ENCODE measurements at regions not wholly inside any gene's neighbourhood (a gene's known extent, or its start where the extent isn't known, plus 50 kb on each side); places are given as distances from the start of the nearest gene placed in this dataset.

- peaks cover 4% of the 10 kb centered on the region for H3K36me3 ChIP-seq (ENCODE audit: insufficient read depth, low read length)
- CTCF ChIA-PET: no interaction called here
- peak overlapping the region in 1 of 7 donors; percentile 14 for H3K4me3 Mint-ChIP-seq
- H3K27me3 ChIP-seq (ENCODE audit: insufficient read depth, low read length, poor library complexity, severe bottlenecking): no peaks in the 10 kb centered on the region
- no peak overlapping the region for H3K4me3 ChIP-seq (ENCODE audit: low read length)
- POLR2A ChIA-PET: no interaction called here
- no peaks in the 10 kb centered on the region for H3K27me3 Mint-ChIP-seq
- H3K9me3 Mint-ChIP-seq: peaks cover 0 to 3% (median 0%) of the 10 kb centered on the region in 5 donors
- no peaks in the 10 kb centered on the region for H3K4me1 ChIP-seq (ENCODE audit: insufficient read depth, low read length)
- no peaks in the 10 kb centered on the region for H3K9me3 ChIP-seq (ENCODE audit: low read length)
- H3K36me3 Mint-ChIP-seq: peaks cover 1 to 4% (median 2%) of the 10 kb centered on the region in 3 donors
- H3K27ac ChIP-seq (ENCODE audit: low read depth, low read length): no peak overlapping the region
- H3K4me1 Mint-ChIP-seq: no peaks in the 10 kb centered on the region
- DNase-seq: no peak
- peak overlapping the region in 1 of 8 donors; percentile 63 for H3K27ac Mint-ChIP-seq
These were observed 234.7 kb downstream of the BRD1 start for GRCh38 chr22:49592780-49593501.

GRCh38 chr22:49590851-49591445 lies 236.7 kb downstream of the BRD1 start:
- H3K4me3 Mint-ChIP-seq: no peak overlapping the region
- no peak overlapping the region for H3K27ac Mint-ChIP-seq
- Histone ChIP-seq H3K4me3 (ENCODE audit: low read length) (no peak overlapping the region), H3K4me1 (ENCODE audit: insufficient read depth, low read length) (no peaks in the 10 kb centered on the region), H3K9me3 (ENCODE audit: low read length) (no peaks in the 10 kb centered on the region), H3K27ac (ENCODE audit: low read depth, low read length) (no peak overlapping the region), H3K27me3 (ENCODE audit: insufficient read depth, low read length, poor library complexity, severe bottlenecking) (no peaks in the 10 kb centered on the region), H3K36me3 (ENCODE audit: insufficient read depth, low read length) (no peaks in the 10 kb centered on the region)
- peaks cover 1 to 6% (median 4%) of the 10 kb centered on the region in 3 donors for H3K36me3 Mint-ChIP-seq
- POLR2A ChIA-PET: no interaction called here
- no peaks in the 10 kb centered on the region for H3K4me1 Mint-ChIP-seq
- CTCF ChIA-PET: no interaction called here
- DNase-seq: no peak
- peaks cover 0 to 3% (median 0%) of the 10 kb centered on the region in 5 donors for H3K9me3 Mint-ChIP-seq
- no peaks in the 10 kb centered on the region for H3K27me3 Mint-ChIP-seq

DNA sequence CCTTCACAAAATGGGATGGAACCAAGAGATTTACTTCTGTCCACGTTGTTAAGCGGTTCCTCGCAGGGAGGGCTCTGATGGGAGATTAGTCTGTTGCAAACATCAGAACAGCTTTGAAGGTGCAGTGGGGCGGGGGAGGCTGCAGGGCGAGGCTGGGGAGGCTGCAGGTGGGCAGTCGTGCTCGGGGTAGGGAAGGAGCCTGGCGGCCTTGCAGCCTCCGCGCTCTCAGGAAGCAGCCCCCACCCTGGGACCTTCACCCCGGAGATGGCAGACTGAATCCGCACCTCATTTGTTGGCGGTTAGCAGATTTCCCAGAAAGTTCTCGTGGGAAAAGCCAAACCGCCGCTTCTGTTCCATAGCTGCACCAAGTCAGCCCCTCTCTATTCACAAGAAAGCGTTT lies 237.3 kb downstream of the BRD1 start:
- peaks cover 0 to 3% (median 0%) of the 10 kb centered on the region in 5 donors for H3K9me3 Mint-ChIP-seq
- Histone ChIP-seq H3K36me3 (ENCODE audit: insufficient read depth, low read length) (no peaks in the 10 kb centered on the region), H3K4me3 (ENCODE audit: low read length) (no peak overlapping the region), H3K27ac (ENCODE audit: low read depth, low read length) (no peak overlapping the region), H3K27me3 (ENCODE audit: insufficient read depth, low read length, poor library complexity, severe bottlenecking) (no peaks in the 10 kb centered on the region), H3K4me1 (ENCODE audit: insufficient read depth, low read length) (no peaks in the 10 kb centered on the region), H3K9me3 (ENCODE audit: low read length) (no peaks in the 10 kb centered on the region)
- H3K4me3 Mint-ChIP-seq: no peak overlapping the region
- H3K27ac Mint-ChIP-seq: peak overlapping the region in 1 of 8 donors; percentile 92
- H3K4me1 Mint-ChIP-seq: no peaks in the 10 kb centered on the region
- no peak for DNase-seq
- CTCF ChIA-PET: no interaction called here
- POLR2A ChIA-PET: no interaction called here
- H3K27me3 Mint-ChIP-seq: no peaks in the 10 kb centered on the region
- H3K36me3 Mint-ChIP-seq: peaks cover 1 to 7% (median 4%) of the 10 kb centered on the region in 3 donors

GRCh38 chr22:49589811-49590210 lies 237.9 kb downstream of the BRD1 start:
- ChIA-PET POLR2A (no interaction called here), CTCF (no interaction called here)
- Histone ChIP-seq H3K27me3 (ENCODE audit: insufficient read depth, low read length, poor library complexity, severe bottlenecking) (no peaks in the 10 kb centered on the region), H3K4me3 (ENCODE audit: low read length) (no peak overlapping the region), H3K27ac (ENCODE audit: low read depth, low read length) (no peak overlapping the region), H3K9me3 (ENCODE audit: low read length) (no peaks in the 10 kb centered on the region), H3K4me1 (ENCODE audit: insufficient read depth, low read length) (no peaks in the 10 kb centered on the region), H3K36me3 (ENCODE audit: insufficient read depth, low read length) (no peaks in the 10 kb centered on the region)
- DNase-seq: no peak
- Mint-ChIP-seq H3K27me3 (no peaks in the 10 kb centered on the region), H3K9me3 (peaks cover 0 to 3% (median 0%) of the 10 kb centered on the region in 5 donors), H3K36me3 (peaks cover 1 to 10% (median 4%) of the 10 kb centered on the region in 3 donors), H3K4me3 (no peak overlapping the region), H3K4me1 (no peaks in the 10 kb centered on the region), H3K27ac (no peak overlapping the region)

- peaks cover 0 to 13% (median 4%) of the 10 kb centered on the region in 3 donors for H3K36me3 Mint-ChIP-seq
These were observed 238.4 kb downstream of the BRD1 start for GRCh38 chr22:49589301-49589700.

GRCh38 chr22:49588739-49589138 lies 238.9 kb downstream of the BRD1 start:
- ChIA-PET CTCF (no interaction called here), POLR2A (no interaction called here)
- Mint-ChIP-seq H3K4me1 (no peaks in the 10 kb centered on the region), H3K4me3 (no peak overlapping the region), H3K9me3 (no peaks in the 10 kb centered on the region), H3K36me3 (peaks cover 0 to 14% (median 0%) of the 10 kb centered on the region in 3 donors), H3K27ac (no peak overlapping the region), H3K27me3 (no peaks in the 10 kb centered on the region)
- no peaks in the 10 kb centered on the region for H3K27me3 ChIP-seq (ENCODE audit: insufficient read depth, low read length, poor library complexity, severe bottlenecking)
- no peaks in the 10 kb centered on the region for H3K4me1 ChIP-seq (ENCODE audit: insufficient read depth, low read length)
- no peak overlapping the region for H3K27ac ChIP-seq (ENCODE audit: low read depth, low read length)
- H3K4me3 ChIP-seq (ENCODE audit: low read length): no peak overlapping the region
- H3K36me3 ChIP-seq (ENCODE audit: insufficient read depth, low read length): no peaks in the 10 kb centered on the region
- DNase-seq: no peak
- H3K9me3 ChIP-seq (ENCODE audit: low read length): no peaks in the 10 kb centered on the region

More at GRCh38 chr22:49589301-49589700, 238.4 kb downstream of the BRD1 start:
- Histone ChIP-seq H3K27ac (ENCODE audit: low read depth, low read length) (no peak overlapping the region), H3K36me3 (ENCODE audit: insufficient read depth, low read length) (no peaks in the 10 kb centered on the region), H3K4me3 (ENCODE audit: low read length) (no peak overlapping the region), H3K4me1 (ENCODE audit: insufficient read depth, low read length) (no peaks in the 10 kb centered on the region), H3K9me3 (ENCODE audit: low read length) (no peaks in the 10 kb centered on the region), H3K27me3 (ENCODE audit: insufficient read depth, low read length, poor library complexity, severe bottlenecking) (no peaks in the 10 kb centered on the region)
- H3K4me3 Mint-ChIP-seq: no peak overlapping the region
- no peaks in the 10 kb centered on the region for H3K4me1 Mint-ChIP-seq
- ChIA-PET POLR2A (no interaction called here), CTCF (no interaction called here)
- H3K27ac Mint-ChIP-seq: no peak overlapping the region
- no peaks in the 10 kb centered on the region for H3K27me3 Mint-ChIP-seq
- H3K9me3 Mint-ChIP-seq: peaks cover 0 to 3% (median 0%) of the 10 kb centered on the region in 5 donors
- no peak for DNase-seq

DNA sequence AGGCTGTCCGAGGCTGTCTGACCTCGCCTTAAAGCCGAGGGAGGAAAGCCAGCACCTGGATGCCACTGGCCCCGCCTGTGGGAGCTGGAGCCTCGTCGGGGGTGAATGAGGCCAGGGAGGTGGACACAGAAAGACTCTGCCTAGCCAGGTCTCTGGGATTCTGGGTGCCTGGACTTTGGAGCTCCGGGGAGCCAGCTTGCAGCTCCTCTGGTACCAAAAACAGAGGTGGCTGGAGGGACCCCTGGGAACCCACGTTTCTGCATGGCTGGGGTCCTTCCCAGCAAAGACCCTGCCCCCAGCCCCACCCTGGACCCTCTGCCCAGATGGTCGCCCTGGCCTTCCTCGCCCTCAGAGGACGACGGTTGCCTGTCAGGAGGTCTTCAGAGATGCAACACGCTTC lies 239.7 kb downstream of the BRD1 start:
- no peak overlapping the region for H3K27ac ChIP-seq (ENCODE audit: low read depth, low read length)
- Mint-ChIP-seq H3K27me3 (no peaks in the 10 kb centered on the region), H3K4me1 (no peaks in the 10 kb centered on the region), H3K9me3 (no peaks in the 10 kb centered on the region), H3K4me3 (no peak overlapping the region), H3K36me3 (peaks cover 0 to 17% (median 2%) of the 10 kb centered on the region in 3 donors), H3K27ac (no peak overlapping the region)
- no peaks in the 10 kb centered on the region for H3K36me3 ChIP-seq (ENCODE audit: insufficient read depth, low read length)
- CTCF ChIA-PET: no interaction called here
- DNase-seq: no peak
- H3K4me1 ChIP-seq (ENCODE audit: insufficient read depth, low read length): no peaks in the 10 kb centered on the region
- no peaks in the 10 kb centered on the region for H3K27me3 ChIP-seq (ENCODE audit: insufficient read depth, low read length, poor library complexity, severe bottlenecking)
- no peaks in the 10 kb centered on the region for H3K9me3 ChIP-seq (ENCODE audit: low read length)
- no peak overlapping the region for H3K4me3 ChIP-seq (ENCODE audit: low read length)
- POLR2A ChIA-PET: no interaction called here

DNA sequence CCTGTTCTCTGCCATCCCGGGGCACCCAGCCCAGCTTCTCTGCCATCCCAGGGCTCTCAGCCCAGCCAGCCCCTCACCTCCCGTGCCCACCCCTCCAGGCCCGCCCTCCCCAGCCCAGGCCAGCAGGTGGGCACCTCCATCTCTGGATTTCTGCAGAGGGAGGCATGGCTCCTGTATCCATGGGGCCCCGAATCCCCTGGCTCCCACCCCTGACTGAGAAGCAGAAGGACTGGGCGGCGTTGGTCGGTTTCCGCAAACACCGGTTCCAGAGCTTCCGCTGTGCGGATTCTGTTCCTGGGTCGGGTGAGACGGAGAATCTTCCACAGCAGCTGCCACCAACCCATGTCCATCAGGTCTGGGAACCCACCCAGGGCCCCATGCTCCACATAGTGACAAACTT lies 240.3 kb downstream of the BRD1 start:
- no peak overlapping the region for H3K4me3 Mint-ChIP-seq

More for the DNA sequence above, 240.3 kb downstream of the BRD1 start:
- no peak overlapping the region for H3K4me3 ChIP-seq (ENCODE audit: low read length)
- Mint-ChIP-seq H3K27ac (no peak overlapping the region), H3K4me1 (no peaks in the 10 kb centered on the region), H3K27me3 (no peaks in the 10 kb centered on the region), H3K36me3 (peaks cover 0 to 22% (median 2%) of the 10 kb centered on the region in 3 donors), H3K9me3 (no peaks in the 10 kb centered on the region)
- H3K9me3 ChIP-seq (ENCODE audit: low read length): no peaks in the 10 kb centered on the region
- H3K4me1 ChIP-seq (ENCODE audit: insufficient read depth, low read length): no peaks in the 10 kb centered on the region
- DNase-seq: no peak
- H3K36me3 ChIP-seq (ENCODE audit: insufficient read depth, low read length): no peaks in the 10 kb centered on the region
- ChIA-PET CTCF (no interaction called here), POLR2A (no interaction called here)
- no peaks in the 10 kb centered on the region for H3K27me3 ChIP-seq (ENCODE audit: insufficient read depth, low read length, poor library complexity, severe bottlenecking)
- H3K27ac ChIP-seq (ENCODE audit: low read depth, low read length): no peak overlapping the region

Measured in CD8-positive, alpha-beta memory T cell (primary cell).